22Rv1 (cell line): ENCODE measurements at regions not wholly inside any gene's neighbourhood (a gene's known extent, or its start where the extent isn't known, plus 50 kb on each side); places are given as distances from the start of the nearest gene placed in this dataset.
"Not testable (repeated sequence)": the region's sequence is repeated elsewhere in the genome, so short reads cannot be mapped to it uniquely, and the experiment has no call there.

Experiments
- H3K27ac ChIP-seq: fragments of 450-650 bp; 2 replicates; pipeline ENCODE4 v1.5.1; 2017
- CTCF ChIP-seq: fragments of 450-650 bp; IDR thresholded peaks from 2 replicates; pipeline ENCODE4 v1.5.1; 2017; ENCODE audit warnings: mild to moderate bottlenecking
- ZFX ChIP-seq: fragments of 450-650 bp; IDR thresholded peaks from 2 replicates; pipeline ENCODE4 v1.6.1; 2017; ENCODE audit warnings: antibody characterized with exemption, borderline replicate concordance

GRCh38 chr7:131836733-131837132, 280.3 kb upstream of the PODXL start:
- TF ChIP-seq CTCF (no peak), ZFX (no peak)
- H3K27ac ChIP-seq = no peak overlapping the region

- TF ChIP-seq ZFX (no peak), CTCF (no peak)
- H3K27ac ChIP-seq = no peak overlapping the region
Observed at GRCh38 chr7:131835141-131835540, 278.7 kb upstream of the PODXL start.

GRCh38 chr7:131830681-131831080, 274.3 kb upstream of the PODXL start:
- no peak overlapping the region for H3K27ac ChIP-seq
- TF ChIP-seq ZFX = no peak
- no peak for TF ChIP-seq CTCF

- H3K27ac ChIP-seq = no peak overlapping the region
- no peak for TF ChIP-seq CTCF
- no peak for TF ChIP-seq ZFX
Observed at GRCh38 chr7:131829947-131830558, 273.6 kb upstream of the PODXL start.

GRCh38 chr7:131827421-131827820, 271.0 kb upstream of the PODXL start:
- TF ChIP-seq CTCF (no peak), ZFX (no peak)
- H3K27ac ChIP-seq = no peak overlapping the region

- TF ChIP-seq CTCF = no peak
- TF ChIP-seq ZFX = no peak
- no peak overlapping the region for H3K27ac ChIP-seq
Observed at GRCh38 chr7:131826960-131827359, 270.5 kb upstream of the PODXL start.

GRCh38 chr7:131823961-131824440, 267.6 kb upstream of the PODXL start:
- H3K27ac ChIP-seq = not testable (repeated sequence)

- TF ChIP-seq ZFX (no peak), CTCF (no peak)
- no peak overlapping the region for H3K27ac ChIP-seq
Observed at GRCh38 chr7:131819891-131820290, 263.5 kb upstream of the PODXL start.
